IMR-90 (cell line): ENCODE measurements at regions not wholly inside any gene's neighbourhood (a gene's known extent, or its start where the extent isn't known, plus 50 kb on each side); places are given as distances from the start of the nearest gene placed in this dataset.

Experiments used
- ATAC-seq: fragments of 200-7000 bp; cut with Tn5 transposase; 2 replicates; pipeline ENCODE4 v1.9.1; 2020; ENCODE audit warnings: low read depth, mild to moderate bottlenecking, moderate library complexity
- BruUV-seq: library from RNA; stranded (reverse); fragments of 400-500 nt; replicated peaks from 2 replicates; lab custom pipeline; 2021; lab: Mats Ljungman, UMichigan
- CTCF ChIA-PET: fragments of 300-600 bp; formaldehyde crosslinking; extraction: SDS; loops from one replicate; lab custom pipeline; 2021; ENCODE audit warnings: antibody characterized with exemption; lab: Yijun Ruan, JAX
- POLR2A ChIA-PET: fragments of 300-600 bp; sonication (Branson Sonifier 250); formaldehyde crosslinking; loops from one replicate; lab custom pipeline; 2022; ENCODE audit warnings: antibody characterized with exemption; ENCODE audit not compliant: unreplicated experiment; lab: Charles Lee
- DNase-seq: peaks from one replicate; pipeline ENCODE4 v3.0.0; 2013
- H2AFZ ChIP-seq: replicated peaks from 2 replicates; pipeline ENCODE3; 2013; ENCODE audit warnings: low read length, mild to moderate bottlenecking; ENCODE audit not compliant: poor library complexity
- H2AK5ac ChIP-seq: 2 replicates; pipeline ENCODE4 v1.6.1; 2013; ENCODE audit warnings: low read depth, low read length, inconsistent platforms
- H2AK9ac ChIP-seq: replicated peaks from 2 replicates; pipeline ENCODE3; 2013; ENCODE audit warnings: mild to moderate bottlenecking, low read depth, low read length, moderate library complexity; ENCODE audit not compliant: poor library complexity
- H2BK120ac ChIP-seq: 2 replicates; pipeline ENCODE4 v1.6.1; 2013; ENCODE audit warnings: low read depth, low read length, inconsistent platforms
- H2BK15ac ChIP-seq: 3 replicates; pipeline ENCODE4 v1.6.1; 2013; ENCODE audit warnings: low read depth, low read length, inconsistent platforms
- H2BK20ac ChIP-seq: 2 replicates; pipeline ENCODE4 v1.6.1; 2013; ENCODE audit warnings: low read depth, mild to moderate bottlenecking, inconsistent platforms, low read length, moderate library complexity
- H2BK5ac ChIP-seq: 2 replicates; pipeline ENCODE4 v1.6.1; 2013; ENCODE audit warnings: mild to moderate bottlenecking, low read depth, low read length, inconsistent platforms; ENCODE audit not compliant: poor library complexity, severe bottlenecking
- H3K14ac ChIP-seq: replicated peaks from 2 replicates; pipeline ENCODE4 v1.6.1; 2013; ENCODE audit warnings: low read depth, low read length, inconsistent platforms
- H3K18ac ChIP-seq: 2 replicates; pipeline ENCODE4 v1.6.1; 2013; ENCODE audit warnings: low read depth, low read length, control low read depth
- H3K23ac ChIP-seq: 2 replicates; pipeline ENCODE4 v1.6.1; 2013; ENCODE audit warnings: low read depth, low read length, inconsistent platforms
- H3K27ac ChIP-seq: 2 replicates; pipeline ENCODE4 v1.5.1; 2013; ENCODE audit warnings: mild to moderate bottlenecking, control low read depth, low read length; ENCODE audit not compliant: insufficient read depth
- H3K27me3 ChIP-seq: 2 replicates; pipeline ENCODE4 v1.6.1; 2013; ENCODE audit warnings: low read length; ENCODE audit not compliant: control insufficient read depth, insufficient read depth
- H3K36me3 ChIP-seq: 2 replicates; pipeline ENCODE4 v1.6.1; 2013; ENCODE audit warnings: low read length, mixed read lengths; ENCODE audit not compliant: control insufficient read depth, insufficient read depth
- H3K4ac ChIP-seq: 2 replicates; pipeline ENCODE4 v1.6.1; 2013; ENCODE audit warnings: low read depth, low read length, inconsistent platforms
- H3K4me1 ChIP-seq: 2 replicates; pipeline ENCODE4 v1.6.1; 2013; ENCODE audit warnings: low read length, mixed read lengths; ENCODE audit not compliant: control insufficient read depth, insufficient read depth
- H3K4me2 ChIP-seq: 2 replicates; pipeline ENCODE4 v1.6.1; 2013; ENCODE audit warnings: low read depth, mild to moderate bottlenecking, control low read depth, low read length, moderate library complexity
- H3K4me3 ChIP-seq: 2 replicates; pipeline ENCODE4 v1.5.1; 2013; ENCODE audit warnings: low read depth, mild to moderate bottlenecking, control low read depth, low read length, moderate library complexity; ENCODE audit not compliant: insufficient read depth
- H3K56ac ChIP-seq: 2 replicates; pipeline ENCODE4 v1.6.1; 2013; ENCODE audit warnings: low read length, inconsistent platforms; ENCODE audit not compliant: insufficient read depth; ENCODE audit errors: extremely low read depth
- H3K79me1 ChIP-seq, 2 experiments: 2 replicates each; pipeline ENCODE4 v1.6.1; 2013; ENCODE audit warnings: low read length in 2 of 2, inconsistent platforms in 1 of 2, low read depth in 1 of 2
- H3K9ac ChIP-seq: 2 replicates; pipeline ENCODE4 v1.6.1; 2013; ENCODE audit warnings: low read depth, low read length, control low read depth
- H3K9me1 ChIP-seq: 2 replicates; pipeline ENCODE4 v1.6.1; 2013; ENCODE audit warnings: low read length, inconsistent platforms; ENCODE audit not compliant: insufficient read depth
- H3K9me3 ChIP-seq: 2 replicates; pipeline ENCODE4 v1.6.1; 2013; ENCODE audit warnings: low read length; ENCODE audit not compliant: control insufficient read depth, insufficient read depth
- H4K20me1 ChIP-seq: 2 replicates; pipeline ENCODE4 v1.6.1; 2013; ENCODE audit warnings: low read length, inconsistent platforms; ENCODE audit not compliant: insufficient read depth
- H4K5ac ChIP-seq: 2 replicates; pipeline ENCODE4 v1.6.1; 2013; ENCODE audit warnings: mild to moderate bottlenecking, low read depth, low read length, control low read depth
- H4K8ac ChIP-seq, 2 experiments: 2 replicates each; pipeline ENCODE4 v1.6.1; 2013; ENCODE audit warnings: low read depth in 2 of 2, low read length in 2 of 2, control low read depth in 1 of 2, inconsistent platforms in 1 of 2
- H4K91ac ChIP-seq: 2 replicates; pipeline ENCODE4 v1.6.1; 2013; ENCODE audit warnings: low read depth, low read length, inconsistent platforms; ENCODE audit not compliant: insufficient read depth
- BHLHE40 ChIP-seq: fragments of 150-350 bp; IDR thresholded peaks from 2 replicates; pipeline ENCODE4 v1.6.1; 2016; ENCODE audit warnings: mild to moderate bottlenecking, low read depth, low read length
- CTCF ChIP-seq: conservative IDR thresholded peaks from 2 replicates; pipeline ENCODE4 v1.5.1; 2012; ENCODE audit warnings: mild to moderate bottlenecking, low read depth, low read length, improper control_type of control experiment
- ELK1 ChIP-seq: fragments of 150-350 bp; IDR thresholded peaks from 2 replicates; pipeline ENCODE4 v1.6.1; 2016; ENCODE audit warnings: low read depth, mild to moderate bottlenecking, low read length, moderate library complexity, borderline replicate concordance
- MAZ ChIP-seq: IDR thresholded peaks from 2 replicates; pipeline ENCODE4 v1.6.1; 2012; ENCODE audit warnings: low read depth, mild to moderate bottlenecking, low read length, improper control_type of control experiment, moderate library complexity, borderline replicate concordance
- POLR2A ChIP-seq: IDR thresholded peaks from 2 replicates; pipeline ENCODE4 v1.6.1; 2012; ENCODE audit warnings: mild to moderate bottlenecking, low read depth, low read length
- RCOR1 ChIP-seq: IDR thresholded peaks from 2 replicates; pipeline ENCODE4 v1.6.1; 2012; ENCODE audit warnings: mild to moderate bottlenecking, low read length, improper control_type of control experiment; ENCODE audit not compliant: insufficient replicate concordance
- RFX5 ChIP-seq: IDR thresholded peaks from 2 replicates; pipeline ENCODE4 v1.8.0; 2012; ENCODE audit warnings: low read depth, mild to moderate bottlenecking, low read length, moderate library complexity
- SMC3 ChIP-seq: fragments of 150-350 bp; IDR thresholded peaks from 2 replicates; pipeline ENCODE4 v1.6.1; 2016; ENCODE audit warnings: low read depth, mild to moderate bottlenecking, antibody characterized with exemption, low read length, moderate library complexity
- USF2 ChIP-seq: fragments of 150-350 bp; IDR thresholded peaks from 2 replicates; pipeline ENCODE4 v1.6.1; 2017; ENCODE audit warnings: mild to moderate bottlenecking, antibody characterized with exemption, low read length, low read depth
- WGBS, 2 experiments: methylation state at CpG; one replicate each; pipeline versions ENCODE4 v1.1.5 to v1.1.7; 2013; ENCODE audit warnings: missing lambda C conversion rate in 2 of 2; ENCODE audit not compliant: insufficient read length in 1 of 2; ENCODE audit errors: extremely low coverage in 2 of 2; 5-methylcytosine and 5-hydroxymethylcytosine counted together
- dilution Hi-C: fragments of 300-500 bp; cut with HindIII; formaldehyde crosslinking; loops from one replicate; pipeline ENCODE4 v1.14.3; 2018; ENCODE audit warnings: low sequenced_read_pairs; ENCODE audit not compliant: unreplicated experiment
- in situ Hi-C: fragments of 300-500 bp; cut with MboI; formaldehyde crosslinking; loops from 3 replicates; pipeline ENCODE4 v1.14.3; 2019; ENCODE audit warnings: low sequenced_read_pairs, inconsistent platforms, mixed read lengths
- intact Hi-C: fragments of 100-400 bp; cut with micrococcal nuclease; formaldehyde crosslinking; loops from 2 replicates; pipeline ENCODE4 v1.10.0; 2022

GRCh38 chr11:16469968-16470367, 113.6 kb upstream of the SOX6 start:
- H3K23ac ChIP-seq: no peak overlapping the region
- no TSS peak for BruUV-seq
- ATAC-seq (0 out of 2 replicates have a peak, but pooled peaks have one; percentile 40), DNase-seq (no peak)
- no peaks in the 10 kb centered on the region for H3K27me3 ChIP-seq
- POLR2A ChIA-PET: no interaction called here
- H3K4me3 ChIP-seq: no peak overlapping the region
- no peaks in the 10 kb centered on the region for H4K20me1 ChIP-seq
- no peaks in the 10 kb centered on the region for H3K4me1 ChIP-seq
- no peaks in the 10 kb centered on the region for H3K9me1 ChIP-seq
- H2BK20ac ChIP-seq: no peak overlapping the region
- no peak overlapping the region for H2BK5ac ChIP-seq
- H3K4ac ChIP-seq: no peak overlapping the region
- no peak overlapping the region for H3K4me2 ChIP-seq
- TF ChIP-seq RCOR1: no peak
- TF ChIP-seq CTCF: no peak
- TF ChIP-seq MAZ: no peak
- no peak for TF ChIP-seq SMC3
- no peak for TF ChIP-seq POLR2A
- TF ChIP-seq ELK1: no peak
- TF ChIP-seq RFX5: no peak
- TF ChIP-seq USF2: no peak
- no peak for TF ChIP-seq BHLHE40
- H4K91ac ChIP-seq: no peak overlapping the region
- H3K9ac ChIP-seq: no peak overlapping the region
- dilution Hi-C loops: no loop called here
- no peak overlapping the region for H2BK120ac ChIP-seq
- no peak overlapping the region for H3K18ac ChIP-seq
- no peak overlapping the region for H4K5ac ChIP-seq
- H2AFZ ChIP-seq: no peak overlapping the region
- no peaks in the 10 kb centered on the region for H3K36me3 ChIP-seq
- intact Hi-C loops: no loop called here
- no peak overlapping the region for H2BK15ac ChIP-seq
- CTCF ChIA-PET: interaction anchor here (0.7 to 0.8 kb wide), 2 partner anchors 135 to 1014 kb away, joined by 3 read pairs; no protein-coding TSS in a partner anchor
- H3K27ac ChIP-seq: no peak overlapping the region
- no peak overlapping the region for H3K56ac ChIP-seq
- no peak overlapping the region for H3K14ac ChIP-seq
- H2AK5ac ChIP-seq: no peak overlapping the region
- no peak overlapping the region for H4K8ac ChIP-seq
- H3K9me3 ChIP-seq: no peaks in the 10 kb centered on the region
- no peak overlapping the region for H2AK9ac ChIP-seq
- WGBS, 2 experiments: no CpG with 5 or more reads among the region's 2 CpGs
- in situ Hi-C loops: no loop called here
- H3K79me1 ChIP-seq: no peaks in the 10 kb centered on the region; a peak in 1 of 4 replicates
